ENCODE measurements at regions not wholly inside any gene's neighbourhood (a gene's known extent, or its start where the extent isn't known, plus 50 kb on each side); places are given as distances from the start of the nearest gene placed in this dataset.

GRCh38 chr13:50162001-50162400 lies 146.8 kb downstream of the KCNRG start:
- Histone ChIP-seq H3K27me3 (no peaks in the 10 kb centered on the region), H3K4me1 (ENCODE audit: insufficient read depth) (no peaks in the 10 kb centered on the region), H3K4me3 (no peak overlapping the region), H3K9me3 (no peaks in the 10 kb centered on the region), H3K27ac (no peak overlapping the region), H3K36me3 (no peaks in the 10 kb centered on the region)
- intact Hi-C loops (cut with DNase I): no loop called here
- 65 to 72% (median 71%) methylated on average over 4 of the region's 4 CpGs for WGBS, 3 donors
- no peak for DNase-seq
- TF ChIP-seq CTCF (IDR thresholded peaks at IDR 0.05) (no peak), EP300 (IDR thresholded peaks at IDR 0.05) (no peak)

GRCh38 chr13:50162567-50162966 lies 147.3 kb downstream of the KCNRG start:
- Histone ChIP-seq H3K4me1 (ENCODE audit: insufficient read depth) (no peaks in the 10 kb centered on the region), H3K4me3 (no peak overlapping the region), H3K27ac (no peak overlapping the region), H3K36me3 (no peaks in the 10 kb centered on the region), H3K27me3 (no peaks in the 10 kb centered on the region), H3K9me3 (no peaks in the 10 kb centered on the region)
- no peak for DNase-seq
- TF ChIP-seq CTCF (IDR thresholded peaks at IDR 0.05) (no peak), EP300 (IDR thresholded peaks at IDR 0.05) (no peak), POLR2A (IDR thresholded peaks at IDR 0.05) (no peak)
- intact Hi-C loops (cut with DNase I): no loop called here
- 33 to 51% (median 42%) methylated on average over 2 of the region's 2 CpGs for WGBS, 3 donors

GRCh38 chr13:50167224-50167947 lies 152.1 kb downstream of the KCNRG start:
- 58 to 79% (median 79%) methylated on average over 2 of the region's 2 CpGs for WGBS, 3 donors
- no peak overlapping the region for H3K27ac ChIP-seq
- H3K4me3 ChIP-seq: no peak overlapping the region
- no peak for DNase-seq
- no peak for TF ChIP-seq CTCF (IDR thresholded peaks at IDR 0.05)
- no peak for TF ChIP-seq POLR2A (IDR thresholded peaks at IDR 0.05)
- no peak for TF ChIP-seq EP300 (IDR thresholded peaks at IDR 0.05)
- no peaks in the 10 kb centered on the region for H3K36me3 ChIP-seq
- no peaks in the 10 kb centered on the region for H3K4me1 ChIP-seq (ENCODE audit: insufficient read depth)
- no peaks in the 10 kb centered on the region for H3K9me3 ChIP-seq
- intact Hi-C loops (cut with DNase I): no loop called here
- no peaks in the 10 kb centered on the region for H3K27me3 ChIP-seq

- Histone ChIP-seq H3K9me3 (no peaks in the 10 kb centered on the region), H3K4me3 (no peak overlapping the region), H3K4me1 (ENCODE audit: insufficient read depth) (no peaks in the 10 kb centered on the region), H3K27me3 (no peaks in the 10 kb centered on the region), H3K36me3 (no peaks in the 10 kb centered on the region), H3K27ac (no peak overlapping the region)
- no peak for TF ChIP-seq POLR2A (IDR thresholded peaks at IDR 0.05)
- TF ChIP-seq CTCF (IDR thresholded peaks at IDR 0.05): no peak
- no peak for TF ChIP-seq EP300 (IDR thresholded peaks at IDR 0.05)
- intact Hi-C loops (cut with DNase I): no loop called here
- no peak for DNase-seq
- WGBS, 3 donors: 73 to 83% (median 79%) methylated on average over 4 of the region's 4 CpGs
Observed at GRCh38 chr13:50167967-50168366, 152.7 kb downstream of the KCNRG start.

Measured in ovary (tissue), 7 donors.